Bronchial epithelial cell (primary cell): ENCODE measurements at regions not wholly inside any gene's neighbourhood (a gene's known extent, or its start where the extent isn't known, plus 50 kb on each side); places are given as distances from the start of the nearest gene placed in this dataset.
"Not testable (repeated sequence)": the region's sequence is repeated elsewhere in the genome, so short reads cannot be mapped to it uniquely, and the experiment has no call there.

Experiments used
- DNase-seq: peaks from one replicate; pipeline ENCODE4 v3.0.0-alpha.2; 2010; ENCODE audit warnings: low read depth
- FAIRE-seq: peaks from 2 replicates; lab custom pipeline; 2011; peaks lifted over from hg19 to GRCh38; lab: Jason Lieb, UNC
- H3K27me3 ChIP-seq: 2 replicates; pipeline ENCODE4 v1.5.1; 2011; ENCODE audit warnings: low read length; ENCODE audit not compliant: control insufficient read depth, insufficient read depth
- H3K36me3 ChIP-seq: 2 replicates; pipeline ENCODE4 v1.5.1; 2011; ENCODE audit warnings: low read length; ENCODE audit not compliant: control insufficient read depth, insufficient read depth
- H3K4me3 ChIP-seq: 2 replicates; pipeline ENCODE4 v1.5.1; 2011; ENCODE audit warnings: mild to moderate bottlenecking, low read depth, low read length, control low read depth
- TF ChIP-seq, protein P1 (sequence below): IDR thresholded peaks from 2 replicates; pipeline ENCODE4 v1.5.1; 2011; ENCODE audit warnings: mild to moderate bottlenecking, moderate library complexity, low read length, control low read depth, inconsistent platforms; ENCODE audit not compliant: insufficient read depth, severe bottlenecking

- no peak for FAIRE-seq
- TF ChIP-seq, protein P1, sequence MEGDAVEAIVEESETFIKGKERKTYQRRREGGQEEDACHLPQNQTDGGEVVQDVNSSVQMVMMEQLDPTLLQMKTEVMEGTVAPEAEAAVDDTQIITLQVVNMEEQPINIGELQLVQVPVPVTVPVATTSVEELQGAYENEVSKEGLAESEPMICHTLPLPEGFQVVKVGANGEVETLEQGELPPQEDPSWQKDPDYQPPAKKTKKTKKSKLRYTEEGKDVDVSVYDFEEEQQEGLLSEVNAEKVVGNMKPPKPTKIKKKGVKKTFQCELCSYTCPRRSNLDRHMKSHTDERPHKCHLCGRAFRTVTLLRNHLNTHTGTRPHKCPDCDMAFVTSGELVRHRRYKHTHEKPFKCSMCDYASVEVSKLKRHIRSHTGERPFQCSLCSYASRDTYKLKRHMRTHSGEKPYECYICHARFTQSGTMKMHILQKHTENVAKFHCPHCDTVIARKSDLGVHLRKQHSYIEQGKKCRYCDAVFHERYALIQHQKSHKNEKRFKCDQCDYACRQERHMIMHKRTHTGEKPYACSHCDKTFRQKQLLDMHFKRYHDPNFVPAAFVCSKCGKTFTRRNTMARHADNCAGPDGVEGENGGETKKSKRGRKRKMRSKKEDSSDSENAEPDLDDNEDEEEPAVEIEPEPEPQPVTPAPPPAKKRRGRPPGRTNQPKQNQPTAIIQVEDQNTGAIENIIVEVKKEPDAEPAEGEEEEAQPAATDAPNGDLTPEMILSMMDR = no peak
- Histone ChIP-seq H3K36me3 (no peaks in the 10 kb centered on the region), H3K27me3 (no peaks in the 10 kb centered on the region), H3K4me3 (no peak overlapping the region)
- DNase-seq = no peak
Measured at GRCh38 chr4:75285837-75286236, 228.4 kb downstream of the RCHY1 start.

GRCh38 chr4:75284831-75285230 lies 229.4 kb downstream of the RCHY1 start:
- no peak for FAIRE-seq
- Histone ChIP-seq H3K36me3 (no peaks in the 10 kb centered on the region), H3K4me3 (no peak overlapping the region), H3K27me3 (no peaks in the 10 kb centered on the region)
- TF ChIP-seq, protein P1 = no peak
- no peak for DNase-seq

GRCh38 chr4:75280461-75280860 lies 233.7 kb downstream of the RCHY1 start:
- H3K27me3 ChIP-seq, DNase-seq, H3K4me3 ChIP-seq, FAIRE-seq, H3K36me3 ChIP-seq: not testable (repeated sequence)

- FAIRE-seq (no peak), DNase-seq (no peak)
- H3K27me3 ChIP-seq = no peaks in the 10 kb centered on the region
- TF ChIP-seq, protein P1 = no peak
- H3K4me3 ChIP-seq = no peak overlapping the region
- H3K36me3 ChIP-seq = no peaks in the 10 kb centered on the region
Measured at GRCh38 chr4:75259306-75259705, 254.9 kb downstream of the RCHY1 start.

DNA sequence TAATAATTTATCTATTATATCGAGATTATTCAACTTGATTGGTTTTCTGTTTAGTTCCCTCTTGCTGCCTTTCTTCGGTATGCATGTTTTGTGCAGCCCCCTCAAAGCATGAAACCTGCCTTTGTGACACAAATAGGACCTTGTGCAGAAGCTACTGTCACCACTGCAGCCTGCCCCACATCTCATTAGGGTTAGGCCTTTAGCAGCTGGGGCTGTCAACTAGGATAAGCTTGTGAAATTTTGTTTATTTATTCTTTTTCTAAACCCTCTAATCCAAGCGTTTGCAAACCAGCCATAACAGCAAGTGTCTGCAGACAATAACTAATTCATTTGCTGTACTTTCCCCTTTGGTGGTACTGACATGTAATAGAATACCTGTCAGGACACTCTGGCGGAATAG lies 258.9 kb downstream of the RCHY1 start:
- FAIRE-seq = no peak

DNA sequence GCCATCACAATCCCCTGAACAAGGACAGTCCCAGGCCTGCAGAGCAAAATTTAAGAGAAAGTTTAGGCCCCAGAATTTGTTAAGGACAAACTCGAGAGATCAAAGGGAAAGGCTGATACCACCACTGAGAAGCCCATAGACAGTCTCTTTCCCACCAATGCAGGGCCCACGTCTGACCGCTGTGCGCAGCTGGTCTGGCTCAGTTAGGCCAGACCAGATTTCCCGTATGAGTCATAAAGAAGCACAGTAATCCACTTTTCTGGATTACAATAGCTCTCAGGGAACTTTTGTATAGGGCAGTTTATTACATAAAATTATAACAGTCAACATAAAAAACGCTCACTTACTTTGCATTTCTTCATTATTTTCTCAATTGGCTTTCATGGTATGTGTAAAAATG lies 259.5 kb downstream of the RCHY1 start:
- Histone ChIP-seq H3K4me3 (no peak overlapping the region), H3K36me3 (no peaks in the 10 kb centered on the region), H3K27me3 (no peaks in the 10 kb centered on the region)
- TF ChIP-seq, protein P1 = no peak
- FAIRE-seq (no peak), DNase-seq (no peak)

More for the DNA sequence above, 258.9 kb downstream of the RCHY1 start:
- H3K27me3 ChIP-seq = no peaks in the 10 kb centered on the region
- no peaks in the 10 kb centered on the region for H3K36me3 ChIP-seq
- TF ChIP-seq, protein P1 = no peak
- DNase-seq = no peak
- no peak overlapping the region for H3K4me3 ChIP-seq

DNA sequence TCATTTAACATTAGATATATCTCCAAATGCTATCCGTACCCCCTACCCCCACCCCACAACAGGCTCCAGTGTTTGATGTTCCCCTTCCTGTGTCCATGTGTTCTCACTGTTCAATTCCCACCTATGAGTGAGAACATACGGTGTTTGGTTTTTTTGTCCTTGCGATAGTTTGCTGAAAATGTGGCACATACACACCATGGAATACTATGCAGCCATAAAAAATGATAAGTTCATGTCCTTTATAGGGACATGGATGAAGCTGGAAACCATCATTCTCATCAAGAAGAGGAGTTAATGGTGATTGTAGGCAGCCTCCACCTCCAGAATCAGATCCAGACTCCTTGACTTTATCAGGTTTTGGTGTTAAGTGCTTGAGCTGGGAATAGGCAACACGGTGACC lies 261.1 kb downstream of the RCHY1 start:
- not testable (repeated sequence) for H3K4me3 ChIP-seq, FAIRE-seq, H3K27me3 ChIP-seq, DNase-seq, H3K36me3 ChIP-seq
